Keratinocyte (primary cell): ENCODE measurements at regions not wholly inside any gene's neighbourhood (a gene's known extent, or its start where the extent isn't known, plus 50 kb on each side); places are given as distances from the start of the nearest gene placed in this dataset.

Experiments used
- DNase-seq: peaks from one replicate; pipeline ENCODE4 v3.0.0-alpha.2; 2011; ENCODE audit warnings: low read depth, missing footprints, low spot score
- FAIRE-seq: peaks from 2 replicates; lab custom pipeline; 2011; peaks lifted over from hg19 to GRCh38; lab: Jason Lieb, UNC
- H2AFZ ChIP-seq: 2 replicates; pipeline ENCODE4 v1.6.0; 2012; ENCODE audit warnings: low read length, control low read depth, inconsistent platforms; ENCODE audit not compliant: control insufficient read depth
- H3K27ac ChIP-seq: 2 replicates; pipeline ENCODE4 v1.5.1; 2011; ENCODE audit warnings: low read length; ENCODE audit not compliant: control insufficient read depth, insufficient read depth
- H3K27me3 ChIP-seq: 3 replicates; pipeline ENCODE4 v1.6.0; 2011; ENCODE audit warnings: low read length; ENCODE audit not compliant: control insufficient read depth, insufficient read depth; ENCODE audit errors: extremely low read depth
- H3K36me3 ChIP-seq, 2 experiments: 2 replicates in 1 of 2; 3 replicates in 1 of 2; pipeline ENCODE4 v1.5.1; 2011; ENCODE audit warnings: low read length in 2 of 2, mild to moderate bottlenecking in 1 of 2; ENCODE audit not compliant: control insufficient read depth in 2 of 2, insufficient read depth in 2 of 2; ENCODE audit errors: extremely low read depth in 1 of 2
- H3K4me1 ChIP-seq: 3 replicates; pipeline ENCODE4 v1.5.1; 2011; ENCODE audit warnings: low read length; ENCODE audit not compliant: control insufficient read depth, insufficient read depth; ENCODE audit errors: extremely low read depth
- H3K4me2 ChIP-seq: 3 replicates; pipeline ENCODE4 v1.6.0; 2011; ENCODE audit warnings: low read depth, low read length; ENCODE audit not compliant: control insufficient read depth, insufficient read depth; ENCODE audit errors: extremely low read depth
- H3K4me3 ChIP-seq, 3 experiments: fragments of 200-600 bp in 1 of 3; sonication (generic) in 1 of 3; 2 replicates in 2 of 3; 3 replicates in 1 of 3; pipeline ENCODE4 v1.5.1; 2011 to 2016; ENCODE audit warnings: low read length in 3 of 3, mild to moderate bottlenecking in 3 of 3, control low read depth in 2 of 3, inconsistent platforms in 1 of 3, low read depth in 1 of 3, mixed read lengths in 1 of 3, mixed run types in 1 of 3, moderate library complexity in 1 of 3; ENCODE audit not compliant: control insufficient read depth in 2 of 3, insufficient read depth in 2 of 3; ENCODE audit errors: extremely low read depth in 1 of 3
- H3K79me2 ChIP-seq: 2 replicates; pipeline ENCODE4 v1.6.0; 2012; ENCODE audit warnings: low read length; ENCODE audit not compliant: control insufficient read depth, insufficient read depth
- H3K9ac ChIP-seq: 3 replicates; pipeline ENCODE4 v1.6.0; 2011; ENCODE audit warnings: low read length; ENCODE audit not compliant: control insufficient read depth, insufficient read depth; ENCODE audit errors: extremely low read depth
- H3K9me1 ChIP-seq: 3 replicates; pipeline ENCODE4 v1.6.0; 2011; ENCODE audit warnings: low read length; ENCODE audit not compliant: control insufficient read depth, insufficient read depth; ENCODE audit errors: extremely low read depth
- H3K9me3 ChIP-seq: 2 replicates; pipeline ENCODE4 v1.5.1; 2012; ENCODE audit warnings: low read depth, low read length; ENCODE audit not compliant: control insufficient read depth
- H4K20me1 ChIP-seq: 3 replicates; pipeline ENCODE4 v1.6.0; 2011; ENCODE audit warnings: low read length; ENCODE audit not compliant: control insufficient read depth, insufficient read depth; ENCODE audit errors: extremely low read depth
- EZH2 ChIP-seq: IDR thresholded peaks from one replicate; pipeline ENCODE4 v1.6.1; 2012; ENCODE audit warnings: inconsistent platforms, mild to moderate bottlenecking, low read length, moderate library complexity
- dilution Hi-C: fragments of 300-500 bp; cut with MboI; formaldehyde crosslinking; loops from one replicate; pipeline ENCODE4 v1.7.0; 2020; ENCODE audit warnings: low sequenced_read_pairs; ENCODE audit not compliant: extremely low pct_ligation_motif_present
- TF ChIP-seq, protein P1 (sequence below), 3 experiments: IDR thresholded peaks in 1 of 3; conservative IDR thresholded peaks in 1 of 3; optimal IDR thresholded peaks in 1 of 3; 2 replicates in 2 of 3; 3 replicates in 1 of 3; pipeline versions ENCODE3 to v1.5.1; 2011; ENCODE audit warnings: low read length in 3 of 3, mild to moderate bottlenecking in 3 of 3, moderate library complexity in 2 of 3, control low read depth in 1 of 3, inconsistent platforms in 1 of 3; ENCODE audit not compliant: insufficient read depth in 2 of 3; ENCODE audit errors: extremely low read depth in 1 of 3

DNA sequence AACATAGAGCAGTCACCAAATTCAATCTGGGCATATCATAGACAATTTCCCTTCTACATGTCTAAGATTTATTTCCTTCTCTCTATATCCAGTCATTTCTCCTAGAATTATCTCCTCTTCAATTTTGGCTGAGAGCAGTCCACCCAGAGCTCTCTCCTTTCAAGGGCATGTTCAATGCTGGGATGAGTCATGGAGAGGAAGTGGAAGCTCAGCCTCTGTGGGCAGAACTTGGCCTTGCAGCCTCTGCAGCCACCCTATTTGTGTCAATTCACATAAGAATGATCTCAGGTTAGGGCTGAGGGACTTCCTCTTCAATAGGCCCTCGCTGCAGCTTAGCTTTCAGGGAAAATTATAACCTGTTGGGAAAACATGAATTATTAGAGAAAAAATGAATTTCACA lies 560.8 kb downstream of the POM121L12 start:
- dilution Hi-C loops, result no loop called here
- no peak overlapping the region for H3K4me2 ChIP-seq
- FAIRE-seq, result peak; percentile 88
- H3K36me3 ChIP-seq, result no peaks in the 10 kb centered on the region
- DNase-seq, result peak; percentile 11
- H3K4me1 ChIP-seq, result peaks cover 9% of the 10 kb centered on the region
- TF ChIP-seq EZH2, result no peak
- TF ChIP-seq, protein P1, sequence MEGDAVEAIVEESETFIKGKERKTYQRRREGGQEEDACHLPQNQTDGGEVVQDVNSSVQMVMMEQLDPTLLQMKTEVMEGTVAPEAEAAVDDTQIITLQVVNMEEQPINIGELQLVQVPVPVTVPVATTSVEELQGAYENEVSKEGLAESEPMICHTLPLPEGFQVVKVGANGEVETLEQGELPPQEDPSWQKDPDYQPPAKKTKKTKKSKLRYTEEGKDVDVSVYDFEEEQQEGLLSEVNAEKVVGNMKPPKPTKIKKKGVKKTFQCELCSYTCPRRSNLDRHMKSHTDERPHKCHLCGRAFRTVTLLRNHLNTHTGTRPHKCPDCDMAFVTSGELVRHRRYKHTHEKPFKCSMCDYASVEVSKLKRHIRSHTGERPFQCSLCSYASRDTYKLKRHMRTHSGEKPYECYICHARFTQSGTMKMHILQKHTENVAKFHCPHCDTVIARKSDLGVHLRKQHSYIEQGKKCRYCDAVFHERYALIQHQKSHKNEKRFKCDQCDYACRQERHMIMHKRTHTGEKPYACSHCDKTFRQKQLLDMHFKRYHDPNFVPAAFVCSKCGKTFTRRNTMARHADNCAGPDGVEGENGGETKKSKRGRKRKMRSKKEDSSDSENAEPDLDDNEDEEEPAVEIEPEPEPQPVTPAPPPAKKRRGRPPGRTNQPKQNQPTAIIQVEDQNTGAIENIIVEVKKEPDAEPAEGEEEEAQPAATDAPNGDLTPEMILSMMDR (optimal IDR thresholded peaks at IDR 0.05 in 1 of 3, IDR thresholded peaks at IDR 0.05 in 1 of 3, conservative IDR thresholded peaks at IDR 0.05 in 1 of 3; ENCODE audit: extremely low read depth in 1 of 3, insufficient read depth in 2 of 3, low read length in 3 of 3), result peak; percentile 14 to 44 (median 37)
- no peaks in the 10 kb centered on the region for H3K9me1 ChIP-seq
- H4K20me1 ChIP-seq, result no peaks in the 10 kb centered on the region
- H3K9me3 ChIP-seq, result no peaks in the 10 kb centered on the region
- no peak overlapping the region for H2AFZ ChIP-seq
- no peaks in the 10 kb centered on the region for H3K79me2 ChIP-seq
- no peak overlapping the region for H3K4me3 ChIP-seq
- no peak overlapping the region for H3K9ac ChIP-seq
- no peaks in the 10 kb centered on the region for H3K27me3 ChIP-seq
- no peak overlapping the region for H3K27ac ChIP-seq

DNA sequence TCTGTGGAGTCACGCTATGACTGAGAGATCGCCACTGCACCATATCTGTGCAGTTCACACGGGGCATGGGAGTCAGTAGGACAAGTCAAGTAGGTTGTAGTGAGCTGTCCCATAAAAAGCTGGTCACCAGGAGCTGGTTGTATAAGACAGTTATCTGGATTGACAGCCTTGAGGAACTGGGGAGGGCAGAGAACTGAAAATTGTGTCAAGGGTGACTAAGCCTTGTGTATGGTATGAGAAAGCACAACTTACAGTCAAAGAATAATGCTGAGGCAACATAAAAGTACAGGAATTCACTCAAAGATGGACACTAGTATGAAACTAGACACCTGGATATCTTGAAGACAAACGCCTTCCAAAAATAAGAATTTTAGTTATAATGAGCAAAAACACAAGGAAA lies 564.9 kb downstream of the POM121L12 start:
- H3K9me3 ChIP-seq, result no peaks in the 10 kb centered on the region
- H3K27ac ChIP-seq, result no peak overlapping the region
- H3K27me3 ChIP-seq, result no peaks in the 10 kb centered on the region
- no peaks in the 10 kb centered on the region for H4K20me1 ChIP-seq
- H3K4me3 ChIP-seq, result no peak overlapping the region
- TF ChIP-seq, protein P1 (optimal IDR thresholded peaks at IDR 0.05 in 1 of 3, IDR thresholded peaks at IDR 0.05 in 1 of 3, conservative IDR thresholded peaks at IDR 0.05 in 1 of 3; ENCODE audit: extremely low read depth in 1 of 3, insufficient read depth in 2 of 3, low read length in 3 of 3), result no peak
- no peak for TF ChIP-seq EZH2
- DNase-seq (no peak), FAIRE-seq (no peak)
- no peaks in the 10 kb centered on the region for H3K79me2 ChIP-seq
- no peak overlapping the region for H3K4me2 ChIP-seq
- dilution Hi-C loops, result no loop called here
- peaks cover 19% of the 10 kb centered on the region for H3K4me1 ChIP-seq
- H2AFZ ChIP-seq, result no peak overlapping the region
- no peaks in the 10 kb centered on the region for H3K9me1 ChIP-seq
- no peaks in the 10 kb centered on the region for H3K36me3 ChIP-seq
- H3K9ac ChIP-seq, result no peak overlapping the region
